Activated naive CD8-positive, alpha-beta T cell treated with anti-CD3 and anti-CD28 coated beads, Interleukin-2, amount 10 ng/mL, durations not matched to agents 7 days and 5 days (primary cell): ENCODE measurements at regions not wholly inside any gene's neighbourhood (a gene's known extent, or its start where the extent isn't known, plus 50 kb on each side); places are given as distances from the start of the nearest gene placed in this dataset.

ENCODE experiments used
- ATAC-seq: fragments of 150-1000 bp; cut with Tn5 transposase; one replicate; pipeline ENCODE4 v1.10.0; 2021; ENCODE audit warnings: low read depth, moderate library complexity
- POLR2A ChIA-PET: fragments of 350-600 bp; sonication (Branson Sonifier 250); formaldehyde crosslinking; loops from one replicate; lab custom pipeline; 2021; ENCODE audit warnings: antibody characterized with exemption; lab: Charles Lee
- DNase-seq: peaks from one replicate; pipeline ENCODE4 v3.0.0; 2021
- H3K27ac Mint-ChIP-seq: one replicate; pipeline ENCODE4 v1.8.0; 2022; ENCODE audit warnings: mild to moderate bottlenecking, mixed read lengths
- H3K27me3 Mint-ChIP-seq: one replicate; pipeline ENCODE4 v1.8.0; 2022; ENCODE audit warnings: mild to moderate bottlenecking, moderate library complexity, mixed read lengths
- H3K36me3 Mint-ChIP-seq: one replicate; pipeline ENCODE4 v1.8.0; 2021; ENCODE audit warnings: mild to moderate bottlenecking, mixed read lengths
- H3K4me1 Mint-ChIP-seq: one replicate; pipeline ENCODE4 v1.8.0; 2021; ENCODE audit warnings: mixed read lengths
- H3K4me3 Mint-ChIP-seq: one replicate; pipeline ENCODE4 v1.8.0; 2022; ENCODE audit warnings: mild to moderate bottlenecking, moderate library complexity, mixed read lengths
- H3K9me3 Mint-ChIP-seq: one replicate; pipeline ENCODE4 v1.8.0; 2021; ENCODE audit warnings: mixed read lengths

- peaks cover 31% of the 10 kb centered on the region for H3K36me3 Mint-ChIP-seq
- no peak for DNase-seq
- ATAC-seq, result no peak
- H3K27ac Mint-ChIP-seq, result no peak overlapping the region
- POLR2A ChIA-PET, result interaction anchor here (1.3 to 5.7 kb wide), 2 partner anchors 61 to 422 kb away, joined by 4 to 36 read pairs; partner anchors contain the start of gene BTG1
- H3K27me3 Mint-ChIP-seq, result no peaks in the 10 kb centered on the region
- no peak overlapping the region for H3K4me3 Mint-ChIP-seq
- H3K4me1 Mint-ChIP-seq, result peaks cover 13% of the 10 kb centered on the region
- peaks cover 12% of the 10 kb centered on the region for H3K9me3 Mint-ChIP-seq
Observed at GRCh38 chr12:92566448-92567019, 136.3 kb upstream of the PLEKHG7 start.

- peaks cover 16% of the 10 kb centered on the region for H3K9me3 Mint-ChIP-seq
- H3K27me3 Mint-ChIP-seq, result no peaks in the 10 kb centered on the region
- no peak overlapping the region for H3K27ac Mint-ChIP-seq
- no peak overlapping the region for H3K4me3 Mint-ChIP-seq
- POLR2A ChIA-PET, result interaction anchor here (0.6 to 1.9 kb wide), 3 partner anchors 158 to 418 kb away, joined by 3 to 9 read pairs (median 4); partner anchors contain the start of gene BTG1
- H3K36me3 Mint-ChIP-seq, result peaks cover 45% of the 10 kb centered on the region
- DNase-seq (no peak), ATAC-seq (no peak)
- H3K4me1 Mint-ChIP-seq, result peaks cover 13% of the 10 kb centered on the region
Observed at GRCh38 chr12:92563819-92564218, 139.0 kb upstream of the PLEKHG7 start.

DNA sequence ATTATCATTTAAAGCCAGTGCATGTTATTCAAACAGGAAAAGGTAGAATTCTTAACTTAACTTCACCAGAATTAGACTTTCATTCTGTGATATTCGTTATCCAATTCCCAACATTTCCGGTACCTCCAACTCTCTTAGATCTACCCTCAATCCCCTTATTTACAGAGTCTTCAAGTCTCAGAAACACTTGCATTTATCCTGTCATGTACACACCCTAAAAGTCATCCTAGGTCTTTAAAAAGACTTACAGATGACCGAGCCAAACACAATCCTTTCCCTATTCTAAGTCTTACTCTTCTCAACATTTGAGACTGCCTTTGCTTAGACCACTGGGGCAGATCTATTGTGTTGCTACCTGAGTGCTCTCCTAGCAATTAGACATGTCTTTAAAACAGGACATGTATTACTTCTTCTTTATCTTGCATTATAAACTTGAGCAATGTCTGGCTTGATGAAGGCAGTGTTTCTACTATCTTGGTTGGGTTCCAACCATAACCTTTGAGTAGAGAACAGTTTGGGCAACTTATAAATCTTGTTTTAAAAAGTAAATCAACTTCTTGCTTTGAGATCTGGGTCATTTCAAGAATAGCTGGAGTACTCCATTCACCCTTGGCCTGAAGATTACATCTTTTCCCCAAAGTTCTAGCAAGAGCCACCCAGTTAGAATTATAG is 140.6 kb upstream of the PLEKHG7 start:
- Mint-ChIP-seq H3K27me3 (no peaks in the 10 kb centered on the region), H3K4me3 (no peak overlapping the region), H3K9me3 (peaks cover 15% of the 10 kb centered on the region), H3K27ac (no peak overlapping the region), H3K4me1 (peaks cover 15% of the 10 kb centered on the region), H3K36me3 (peaks cover 39% of the 10 kb centered on the region)
- DNase-seq, result no peak
- POLR2A ChIA-PET, result interaction anchor here (0.6 to 1.0 kb wide), 2 partner anchors 59 to 148 kb away, joined by 3 read pairs; no protein-coding TSS in a partner anchor
- ATAC-seq, result no peak

GRCh38 chr12:92561543-92561899 is 141.3 kb upstream of the PLEKHG7 start:
- POLR2A ChIA-PET, result interaction anchor here (0.6 kb wide), 1 partner anchor 148 kb away, joined by 3 read pairs; no protein-coding TSS in a partner anchor

GRCh38 chr12:92560713-92561542 is 141.9 kb upstream of the PLEKHG7 start:
- no peak for DNase-seq
- Mint-ChIP-seq H3K9me3 (peaks cover 16% of the 10 kb centered on the region), H3K4me1 (peaks cover 17% of the 10 kb centered on the region), H3K36me3 (peaks cover 37% of the 10 kb centered on the region), H3K27me3 (no peaks in the 10 kb centered on the region), H3K27ac (no peak overlapping the region), H3K4me3 (no peak overlapping the region)
- ATAC-seq, result no peak
- POLR2A ChIA-PET, result no interaction called here

More at GRCh38 chr12:92561543-92561899, 141.3 kb upstream of the PLEKHG7 start:
- Mint-ChIP-seq H3K9me3 (peaks cover 16% of the 10 kb centered on the region), H3K27ac (no peak overlapping the region), H3K27me3 (no peaks in the 10 kb centered on the region), H3K4me3 (no peak overlapping the region), H3K4me1 (peaks cover 15% of the 10 kb centered on the region), H3K36me3 (peaks cover 38% of the 10 kb centered on the region)
- no peak for ATAC-seq
- DNase-seq, result no peak

- H3K4me3 Mint-ChIP-seq, result no peak overlapping the region
- POLR2A ChIA-PET, result no interaction called here
- ATAC-seq (no peak), DNase-seq (no peak)
- peaks cover 23% of the 10 kb centered on the region for H3K36me3 Mint-ChIP-seq
- no peak overlapping the region for H3K27ac Mint-ChIP-seq
- H3K4me1 Mint-ChIP-seq, result peaks cover 23% of the 10 kb centered on the region
- peaks cover 8% of the 10 kb centered on the region for H3K9me3 Mint-ChIP-seq
- H3K27me3 Mint-ChIP-seq, result no peaks in the 10 kb centered on the region
Observed at GRCh38 chr12:92558806-92559205, 144.0 kb upstream of the PLEKHG7 start.

GRCh38 chr12:92558215-92558773 is 144.5 kb upstream of the PLEKHG7 start:
- no peak overlapping the region for H3K4me3 Mint-ChIP-seq
- peaks cover 23% of the 10 kb centered on the region for H3K4me1 Mint-ChIP-seq
- peaks cover 23% of the 10 kb centered on the region for H3K36me3 Mint-ChIP-seq
- ATAC-seq, result no peak
- H3K27me3 Mint-ChIP-seq, result no peaks in the 10 kb centered on the region
- POLR2A ChIA-PET, result no interaction called here
- no peak overlapping the region for H3K27ac Mint-ChIP-seq
- H3K9me3 Mint-ChIP-seq, result peaks cover 8% of the 10 kb centered on the region
- DNase-seq, result no peak

GRCh38 chr12:92557422-92557724 is 145.4 kb upstream of the PLEKHG7 start:
- POLR2A ChIA-PET, result interaction anchor here (0.6 to 1.4 kb wide), 5 partner anchors 9 to 159 kb away, joined by 3 to 4 read pairs (median 3); no protein-coding TSS in a partner anchor
- H3K4me1 Mint-ChIP-seq, result peaks cover 23% of the 10 kb centered on the region
- H3K36me3 Mint-ChIP-seq, result peaks cover 23% of the 10 kb centered on the region
- no peaks in the 10 kb centered on the region for H3K27me3 Mint-ChIP-seq
- H3K4me3 Mint-ChIP-seq, result no peak overlapping the region
- H3K9me3 Mint-ChIP-seq, result peaks cover 8% of the 10 kb centered on the region
- no peak overlapping the region for H3K27ac Mint-ChIP-seq
- ATAC-seq (no peak), DNase-seq (no peak)

DNA sequence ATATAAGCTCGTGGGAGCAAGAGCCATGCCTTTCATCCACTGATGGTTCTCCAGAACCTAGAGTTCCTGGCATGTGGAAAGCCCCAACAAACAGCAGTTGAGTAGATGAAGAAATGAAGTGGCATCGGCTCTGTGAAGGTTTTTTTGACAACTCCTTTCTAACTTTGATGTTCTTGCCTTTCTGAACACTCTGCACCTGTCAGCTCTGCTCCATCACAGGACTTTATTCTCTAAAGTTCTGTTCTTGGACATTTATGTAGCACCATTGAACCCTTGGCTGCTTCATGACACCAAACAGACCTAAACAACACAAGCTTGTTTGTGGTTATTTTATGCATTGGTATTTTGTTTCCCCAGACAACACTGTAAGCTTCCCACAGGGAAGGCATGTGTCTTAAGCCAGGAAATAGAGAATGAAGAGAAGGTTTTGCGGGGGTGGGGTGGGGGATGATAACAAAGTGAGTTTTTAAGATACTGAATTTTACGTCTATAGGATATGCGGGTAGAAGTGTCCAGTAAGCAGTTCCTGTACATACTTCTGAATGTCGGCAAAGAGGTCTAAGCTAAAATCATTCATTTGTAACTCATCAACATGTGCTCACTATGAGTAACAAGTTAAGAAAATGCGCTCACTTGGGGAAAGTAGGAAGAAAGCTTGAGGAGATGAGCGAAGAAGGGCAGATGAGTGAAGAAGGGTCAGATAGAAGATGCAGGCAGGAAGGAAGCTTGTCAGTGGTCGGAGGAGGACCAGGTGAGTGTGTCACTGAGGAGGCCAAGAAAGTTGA is 146.0 kb upstream of the PLEKHG7 start:
- H3K27me3 Mint-ChIP-seq, result no peaks in the 10 kb centered on the region
- peak overlapping the region; percentile 67 for H3K4me3 Mint-ChIP-seq
- DNase-seq (no peak), ATAC-seq (no peak)
- peak overlapping the region; percentile 67 for H3K27ac Mint-ChIP-seq
- H3K36me3 Mint-ChIP-seq, result peaks cover 19% of the 10 kb centered on the region
- POLR2A ChIA-PET, result interaction anchor here (0.6 to 1.4 kb wide), 6 partner anchors 8 to 411 kb away, joined by 3 to 4 read pairs (median 3); partner anchors contain the start of gene BTG1
- H3K9me3 Mint-ChIP-seq, result peaks cover 6% of the 10 kb centered on the region
- peaks cover 21% of the 10 kb centered on the region for H3K4me1 Mint-ChIP-seq

- no peaks in the 10 kb centered on the region for H3K27me3 Mint-ChIP-seq
- H3K27ac Mint-ChIP-seq, result peak overlapping the region; percentile 67
- peaks cover 21% of the 10 kb centered on the region for H3K4me1 Mint-ChIP-seq
- H3K4me3 Mint-ChIP-seq, result peak overlapping the region; percentile 67
- ATAC-seq (peak; percentile 72), DNase-seq (no peak)
- POLR2A ChIA-PET, result interaction anchor here (1.2 to 1.4 kb wide), 3 partner anchors 13 to 411 kb away, joined by 3 to 4 read pairs (median 3); partner anchors contain the start of gene BTG1
- H3K9me3 Mint-ChIP-seq, result peaks cover 6% of the 10 kb centered on the region
- peaks cover 16% of the 10 kb centered on the region for H3K36me3 Mint-ChIP-seq
Observed at GRCh38 chr12:92556141-92556540, 146.6 kb upstream of the PLEKHG7 start.

GRCh38 chr12:92554158-92555073 is 148.4 kb upstream of the PLEKHG7 start:
- POLR2A ChIA-PET, result interaction anchor here (0.9 kb wide), 1 partner anchor 9 kb away, joined by 10 read pairs; no protein-coding TSS in a partner anchor
- Mint-ChIP-seq H3K27me3 (no peaks in the 10 kb centered on the region), H3K27ac (no peak overlapping the region), H3K36me3 (peaks cover 10% of the 10 kb centered on the region), H3K4me1 (peaks cover 21% of the 10 kb centered on the region), H3K4me3 (no peak overlapping the region), H3K9me3 (peaks cover 4% of the 10 kb centered on the region)
- DNase-seq (no peak), ATAC-seq (no peak)
